Immature natural killer cell (primary cell): ENCODE measurements at regions not wholly inside any gene's neighbourhood (a gene's known extent, or its start where the extent isn't known, plus 50 kb on each side); places are given as distances from the start of the nearest gene placed in this dataset.

Experiments used
- DNase-seq, 3 donors: peaks; one replicate each; pipeline ENCODE4 v3.0.0; 2022; ENCODE audit warnings: mixed read lengths in 1 of 3
- H3K27ac Mint-ChIP-seq, 6 donors: one replicate each; pipeline ENCODE4 v1.8.0; 2020; ENCODE audit warnings: mixed read lengths in 6 of 6, mild to moderate bottlenecking in 5 of 6, inconsistent platforms in 4 of 6, moderate library complexity in 3 of 6
- H3K27me3 Mint-ChIP-seq, 3 donors: one replicate each; pipeline ENCODE4 v1.8.0; 2020 to 2021; ENCODE audit warnings: low read depth in 3 of 3, mild to moderate bottlenecking in 3 of 3, mixed read lengths in 3 of 3, moderate library complexity in 3 of 3, inconsistent platforms in 1 of 3
- H3K36me3 Mint-ChIP-seq, 3 donors: one replicate each; pipeline ENCODE4 v1.8.0; 2020; ENCODE audit warnings: mixed read lengths in 3 of 3, inconsistent platforms in 2 of 3, mild to moderate bottlenecking in 2 of 3
- H3K4me1 Mint-ChIP-seq, 2 donors: one replicate each; pipeline ENCODE4 v1.8.0; 2020; ENCODE audit warnings: inconsistent platforms in 2 of 2, mild to moderate bottlenecking in 2 of 2, mixed read lengths in 2 of 2, moderate library complexity in 1 of 2
- H3K4me3 Mint-ChIP-seq, 5 donors: one replicate each; pipeline ENCODE4 v1.8.0; 2020; ENCODE audit warnings: mild to moderate bottlenecking in 5 of 5, mixed read lengths in 5 of 5, inconsistent platforms in 3 of 5, moderate library complexity in 3 of 5
- H3K9me3 Mint-ChIP-seq, 6 donors: one replicate each; pipeline ENCODE4 v1.8.0; 2020; ENCODE audit warnings: mild to moderate bottlenecking in 6 of 6, mixed read lengths in 6 of 6, inconsistent platforms in 4 of 6, moderate library complexity in 3 of 6

- Mint-ChIP-seq H3K36me3 (peaks cover 0 to 4% (median 0%) of the 10 kb centered on the region in 3 donors), H3K9me3 (peaks cover 4 to 32% (median 14%) of the 10 kb centered on the region in 6 donors), H3K27ac (no peak overlapping the region), H3K4me3 (no peak overlapping the region), H3K27me3 (peaks cover 3 to 6% (median 4%) of the 10 kb centered on the region in 3 donors), H3K4me1 (no peaks in the 10 kb centered on the region)
- DNase-seq: no peak
Observed at GRCh38 chr20:17023036-17023435, 203.8 kb upstream of the PCSK2 start.

GRCh38 chr20:17023806-17024205 lies 203.0 kb upstream of the PCSK2 start:
- no peak for DNase-seq
- H3K27ac Mint-ChIP-seq: no peak overlapping the region
- peaks cover 0 to 4% (median 0%) of the 10 kb centered on the region in 3 donors for H3K36me3 Mint-ChIP-seq
- no peaks in the 10 kb centered on the region for H3K4me1 Mint-ChIP-seq
- H3K27me3 Mint-ChIP-seq: peaks cover 3 to 6% (median 4%) of the 10 kb centered on the region in 3 donors
- peaks cover 4 to 31% (median 14%) of the 10 kb centered on the region in 6 donors for H3K9me3 Mint-ChIP-seq
- H3K4me3 Mint-ChIP-seq: no peak overlapping the region

GRCh38 chr20:17024513-17025119 lies 202.2 kb upstream of the PCSK2 start:
- Mint-ChIP-seq H3K27me3 (peaks cover 3 to 6% (median 4%) of the 10 kb centered on the region in 3 donors), H3K4me3 (no peak overlapping the region), H3K27ac (no peak overlapping the region), H3K4me1 (no peaks in the 10 kb centered on the region), H3K36me3 (peaks cover 0 to 4% (median 0%) of the 10 kb centered on the region in 3 donors), H3K9me3 (peaks cover 4 to 33% (median 14%) of the 10 kb centered on the region in 6 donors)
- no peak for DNase-seq

DNA sequence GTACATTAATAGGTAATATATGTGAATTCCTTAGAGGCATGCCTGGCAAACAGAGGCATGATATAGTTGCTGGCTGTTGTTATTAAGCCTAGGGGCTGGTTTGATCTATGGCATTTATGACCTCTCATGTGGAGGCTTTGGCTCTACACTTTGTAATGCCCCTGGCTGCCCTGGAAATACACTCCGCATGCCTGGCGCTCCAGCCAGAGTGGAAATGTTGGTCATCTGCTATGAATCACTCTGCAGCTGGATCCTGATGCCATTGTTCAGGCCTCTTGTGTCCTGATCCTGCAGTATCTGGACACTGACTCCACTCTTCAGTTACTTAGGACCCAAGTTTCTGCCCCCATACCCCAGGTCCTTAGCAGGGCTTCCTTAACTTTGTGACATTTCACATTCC lies 200.5 kb upstream of the PCSK2 start:
- Mint-ChIP-seq H3K4me1 (no peaks in the 10 kb centered on the region), H3K36me3 (peaks cover 0 to 4% (median 0%) of the 10 kb centered on the region in 3 donors), H3K27ac (no peak overlapping the region), H3K27me3 (peaks cover 3 to 4% (median 3%) of the 10 kb centered on the region in 3 donors), H3K4me3 (no peak overlapping the region), H3K9me3 (peaks cover 5 to 35% (median 12%) of the 10 kb centered on the region in 6 donors)
- DNase-seq: no peak

DNA sequence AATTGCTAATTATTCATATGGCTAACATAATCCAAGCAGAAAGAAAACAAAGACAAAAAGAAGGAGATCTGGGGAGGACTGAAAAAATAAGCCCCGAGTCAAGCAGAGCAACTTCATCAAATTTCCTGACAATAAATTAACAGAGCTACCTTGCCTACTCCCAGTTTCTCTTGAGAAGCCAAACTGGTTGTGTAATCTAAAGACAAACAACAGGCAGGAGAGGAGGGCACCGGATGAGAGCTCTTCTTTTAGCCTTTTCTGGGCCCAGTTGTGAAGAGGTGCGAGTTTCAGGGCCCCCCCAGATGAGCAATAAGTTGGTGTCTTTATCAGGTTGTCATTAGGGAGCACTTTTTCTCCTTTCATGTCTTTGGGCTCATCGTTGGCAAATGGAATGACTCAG lies 197.1 kb upstream of the PCSK2 start:
- no peak overlapping the region for H3K27ac Mint-ChIP-seq
- H3K27me3 Mint-ChIP-seq: peaks cover 0 to 3% (median 3%) of the 10 kb centered on the region in 3 donors
- no peak for DNase-seq
- H3K4me3 Mint-ChIP-seq: no peak overlapping the region
- H3K9me3 Mint-ChIP-seq: peaks cover 8 to 31% (median 12%) of the 10 kb centered on the region in 6 donors
- H3K36me3 Mint-ChIP-seq: peaks cover 0 to 2% (median 0%) of the 10 kb centered on the region in 3 donors
- H3K4me1 Mint-ChIP-seq: no peaks in the 10 kb centered on the region

GRCh38 chr20:17036541-17036940 lies 190.3 kb upstream of the PCSK2 start:
- Mint-ChIP-seq H3K27ac (no peak overlapping the region), H3K4me1 (no peaks in the 10 kb centered on the region), H3K9me3 (peaks cover 0 to 8% (median 1%) of the 10 kb centered on the region in 6 donors), H3K36me3 (no peaks in the 10 kb centered on the region), H3K4me3 (no peak overlapping the region), H3K27me3 (peaks cover 0 to 5% (median 0%) of the 10 kb centered on the region in 3 donors)
- DNase-seq: no peak

DNA sequence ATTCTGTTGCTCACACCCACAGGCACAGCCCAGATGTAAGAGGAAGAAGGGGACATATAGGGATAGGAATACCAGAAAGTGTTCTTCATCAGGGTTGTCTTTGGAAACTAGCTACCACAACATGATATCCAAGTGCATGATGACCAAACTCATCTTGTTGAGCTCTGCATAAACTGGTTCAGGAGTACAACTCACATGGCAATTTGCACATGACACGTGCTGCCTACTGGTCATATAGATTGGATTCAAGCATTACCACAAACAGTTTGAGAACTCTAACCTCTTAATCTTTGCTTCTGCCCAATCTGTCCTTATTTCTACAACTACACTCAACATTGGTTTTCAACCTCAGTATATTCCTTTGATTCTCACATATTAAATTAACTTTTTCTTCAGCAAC lies 184.7 kb upstream of the PCSK2 start:
- peaks cover 0 to 9% (median 0%) of the 10 kb centered on the region in 3 donors for H3K27me3 Mint-ChIP-seq
- H3K36me3 Mint-ChIP-seq: no peaks in the 10 kb centered on the region
- H3K27ac Mint-ChIP-seq: no peak overlapping the region
- H3K9me3 Mint-ChIP-seq: peaks cover 0 to 8% (median 0%) of the 10 kb centered on the region in 6 donors
- no peak for DNase-seq
- H3K4me3 Mint-ChIP-seq: no peak overlapping the region
- no peaks in the 10 kb centered on the region for H3K4me1 Mint-ChIP-seq

GRCh38 chr20:17043323-17043722 lies 183.5 kb upstream of the PCSK2 start:
- H3K4me3 Mint-ChIP-seq: no peak overlapping the region
- no peak overlapping the region for H3K27ac Mint-ChIP-seq
- no peaks in the 10 kb centered on the region for H3K36me3 Mint-ChIP-seq
- DNase-seq: no peak
- H3K9me3 Mint-ChIP-seq: peaks cover 0 to 9% (median 0%) of the 10 kb centered on the region in 6 donors
- peaks cover 0 to 3% (median 0%) of the 10 kb centered on the region in 3 donors for H3K27me3 Mint-ChIP-seq
- H3K4me1 Mint-ChIP-seq: no peaks in the 10 kb centered on the region

GRCh38 chr20:17044891-17045290 lies 181.9 kb upstream of the PCSK2 start:
- no peak overlapping the region for H3K27ac Mint-ChIP-seq
- peaks cover 0 to 7% (median 0%) of the 10 kb centered on the region in 6 donors for H3K9me3 Mint-ChIP-seq
- no peaks in the 10 kb centered on the region for H3K36me3 Mint-ChIP-seq
- no peak overlapping the region for H3K4me3 Mint-ChIP-seq
- peaks cover 0 to 3% (median 0%) of the 10 kb centered on the region in 3 donors for H3K27me3 Mint-ChIP-seq
- H3K4me1 Mint-ChIP-seq: no peaks in the 10 kb centered on the region
- no peak for DNase-seq

- Mint-ChIP-seq H3K4me3 (no peak overlapping the region), H3K4me1 (no peaks in the 10 kb centered on the region), H3K27ac (no peak overlapping the region), H3K27me3 (peaks cover 1 to 9% (median 8%) of the 10 kb centered on the region in 3 donors), H3K36me3 (no peaks in the 10 kb centered on the region), H3K9me3 (peaks cover 6 to 43% (median 18%) of the 10 kb centered on the region in 6 donors)
- no peak for DNase-seq
Observed at GRCh38 chr20:17059465-17059864, 167.4 kb upstream of the PCSK2 start.

- Mint-ChIP-seq H3K36me3 (no peaks in the 10 kb centered on the region), H3K27me3 (peaks cover 1 to 8% (median 7%) of the 10 kb centered on the region in 3 donors), H3K9me3 (peaks cover 6 to 44% (median 18%) of the 10 kb centered on the region in 6 donors), H3K27ac (no peak overlapping the region), H3K4me1 (no peaks in the 10 kb centered on the region), H3K4me3 (no peak overlapping the region)
- DNase-seq: no peak
Observed at GRCh38 chr20:17061715-17062114, 165.1 kb upstream of the PCSK2 start.

DNA sequence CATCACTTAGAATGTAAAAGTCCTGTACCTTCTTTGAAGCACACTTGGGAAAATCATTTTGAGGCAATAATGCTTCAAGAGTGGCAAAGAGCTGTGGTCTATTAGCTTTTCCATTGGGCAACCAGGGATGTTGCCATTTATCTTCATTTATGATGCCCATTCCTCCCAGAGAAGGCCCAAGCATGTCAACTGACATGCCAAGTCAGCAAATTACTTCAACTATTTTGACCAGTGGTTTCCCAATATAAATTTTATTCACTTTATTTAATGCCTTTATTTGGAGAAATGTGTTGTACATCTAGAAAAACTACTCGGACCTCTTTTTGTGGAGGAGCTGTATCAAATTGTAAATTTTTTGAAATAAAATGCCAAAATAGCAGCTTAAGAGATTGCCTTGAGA lies 164.1 kb upstream of the PCSK2 start:
- Mint-ChIP-seq H3K4me1 (no peaks in the 10 kb centered on the region), H3K4me3 (no peak overlapping the region), H3K9me3 (peaks cover 0 to 42% (median 13%) of the 10 kb centered on the region in 6 donors), H3K27me3 (peaks cover 1 to 8% (median 3%) of the 10 kb centered on the region in 3 donors), H3K27ac (no peak overlapping the region), H3K36me3 (no peaks in the 10 kb centered on the region)
- DNase-seq: no peak

GRCh38 chr20:17066902-17067301 lies 159.9 kb upstream of the PCSK2 start:
- Mint-ChIP-seq H3K27me3 (peaks cover 0 to 1% (median under 1%) of the 10 kb centered on the region in 3 donors), H3K4me3 (no peak overlapping the region), H3K4me1 (no peaks in the 10 kb centered on the region), H3K36me3 (no peaks in the 10 kb centered on the region), H3K27ac (no peak overlapping the region), H3K9me3 (peaks cover 0 to 46% (median 4%) of the 10 kb centered on the region in 6 donors)
- no peak for DNase-seq

- H3K4me3 Mint-ChIP-seq: no peak overlapping the region
- peaks cover 0 to 39% (median 5%) of the 10 kb centered on the region in 6 donors for H3K9me3 Mint-ChIP-seq
- no peaks in the 10 kb centered on the region for H3K4me1 Mint-ChIP-seq
- H3K27ac Mint-ChIP-seq: no peak overlapping the region
- no peak for DNase-seq
- no peaks in the 10 kb centered on the region for H3K27me3 Mint-ChIP-seq
- no peaks in the 10 kb centered on the region for H3K36me3 Mint-ChIP-seq
Observed at GRCh38 chr20:17068084-17068711, 158.6 kb upstream of the PCSK2 start.
